NCI-H146 treated with DMSO at 0.1 percent for 48 hours (cell line): ENCODE measurements at regions not wholly inside any gene's neighbourhood (a gene's known extent, or its start where the extent isn't known, plus 50 kb on each side); places are given as distances from the start of the nearest gene placed in this dataset.
"Not testable (repeated sequence)": the region's sequence is repeated elsewhere in the genome, so short reads cannot be mapped to it uniquely, and the experiment has no call there.

Experiments
- DNase-seq: peaks from one replicate; lab custom pipeline; 2025; ENCODE audit not compliant: unreplicated experiment; lab: John Stamatoyannopoulos, UW

- DNase-seq = no peak
Observed at GRCh38 chr22:26804315-26804714, 146.9 kb downstream of the MIAT start.

DNA sequence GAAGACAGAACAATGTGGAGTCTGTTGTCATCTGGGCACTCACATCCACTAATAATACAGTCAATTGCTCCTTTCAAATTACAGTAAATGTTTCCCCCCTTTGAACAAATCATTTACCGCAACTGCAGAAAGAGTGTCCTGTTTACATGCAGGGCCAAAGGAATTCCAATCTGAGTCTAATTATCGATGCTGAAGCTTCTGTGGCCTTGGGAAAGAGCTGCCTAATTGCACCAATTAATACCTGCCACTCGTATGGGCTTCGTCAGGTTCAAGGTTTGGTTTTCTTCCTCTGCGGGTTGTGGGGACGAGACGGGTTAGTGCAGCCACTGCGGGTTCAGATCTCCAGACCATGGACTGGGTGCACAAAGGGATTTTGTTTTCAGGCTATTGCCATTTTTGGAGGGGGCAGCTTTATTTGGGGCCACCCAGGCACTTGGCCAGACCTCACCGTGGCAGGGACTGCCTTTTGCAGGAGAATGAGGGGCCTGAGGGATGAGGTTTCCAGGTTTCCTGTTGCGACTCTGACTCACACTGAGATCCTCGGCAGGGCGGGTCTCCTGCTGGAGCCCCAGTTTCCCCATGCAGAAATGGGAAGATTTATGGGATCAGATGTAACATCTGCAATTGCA lies 147.6 kb downstream of the MIAT start:
- DNase-seq = peak; percentile 7

DNA sequence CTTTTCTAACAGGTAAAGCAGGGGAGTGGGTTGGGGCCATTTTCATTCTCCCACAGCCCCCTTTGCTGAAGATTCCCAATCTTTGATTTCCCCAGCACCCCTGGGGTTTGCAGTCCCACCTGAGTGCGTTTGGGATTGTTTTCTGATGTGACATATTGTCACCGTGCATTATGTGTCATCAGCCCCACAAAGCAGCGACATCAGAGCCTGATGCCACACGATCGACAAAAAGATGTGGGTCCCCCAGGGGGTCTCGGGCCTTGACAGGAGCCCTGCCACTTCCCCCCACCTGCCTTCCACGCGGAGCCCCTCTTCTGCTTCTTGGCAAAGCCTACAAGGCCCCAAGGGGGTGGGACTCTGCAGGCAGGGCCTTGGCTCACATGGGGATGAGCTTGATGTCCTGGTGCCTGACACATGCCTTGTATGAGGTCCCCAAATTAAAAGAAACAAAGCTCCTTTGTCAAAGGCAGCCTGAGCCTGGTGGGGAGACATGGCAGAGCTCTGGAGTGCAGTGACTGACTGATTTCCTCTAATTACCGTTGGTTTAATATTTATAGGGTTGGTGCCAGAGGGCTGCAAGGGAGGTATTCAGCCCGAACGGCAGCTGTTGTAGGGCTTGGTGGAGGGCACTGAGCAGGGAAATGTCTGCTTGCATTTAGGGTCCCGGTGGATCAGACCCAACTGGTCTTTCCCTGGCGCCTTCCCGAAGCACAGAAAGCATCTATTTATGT lies 149.2 kb downstream of the MIAT start:
- no peak for DNase-seq

DNA sequence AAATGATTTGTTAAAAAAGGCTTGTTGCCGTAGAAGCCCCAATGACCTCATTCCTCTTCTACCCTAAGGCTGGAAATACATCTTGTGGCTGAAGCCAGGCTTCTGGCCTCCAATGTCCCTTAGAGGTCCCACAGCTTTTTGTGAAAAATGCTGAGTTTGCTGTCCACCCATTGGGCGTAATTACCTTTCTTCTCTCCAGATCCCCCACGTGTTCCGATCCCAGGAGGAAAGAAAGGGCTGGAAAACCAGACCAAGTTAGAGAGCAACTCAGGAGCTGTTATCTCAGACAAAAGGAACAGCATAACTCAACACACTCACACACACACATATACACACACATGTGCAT lies 154.2 kb downstream of the MIAT start:
- DNase-seq = no peak

DNA sequence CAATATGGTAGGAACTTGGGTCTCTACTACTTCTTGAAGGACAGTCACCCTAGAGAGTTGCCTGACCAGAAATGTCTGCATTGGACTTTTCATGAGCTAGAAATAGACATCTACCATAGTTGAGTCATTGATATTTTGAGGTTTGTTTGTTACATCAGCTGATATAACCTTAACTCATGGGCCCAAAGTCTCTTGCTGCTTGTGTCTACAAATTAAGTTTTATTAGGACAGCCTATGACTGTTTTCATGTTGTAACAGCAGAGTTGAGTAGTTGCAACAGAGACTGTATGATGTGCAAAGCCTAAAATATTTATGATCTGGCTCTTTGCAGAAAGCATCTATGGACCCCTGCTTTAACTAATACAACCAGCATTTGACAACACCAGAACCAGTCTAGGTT lies 155.3 kb downstream of the MIAT start:
- no peak for DNase-seq

DNA sequence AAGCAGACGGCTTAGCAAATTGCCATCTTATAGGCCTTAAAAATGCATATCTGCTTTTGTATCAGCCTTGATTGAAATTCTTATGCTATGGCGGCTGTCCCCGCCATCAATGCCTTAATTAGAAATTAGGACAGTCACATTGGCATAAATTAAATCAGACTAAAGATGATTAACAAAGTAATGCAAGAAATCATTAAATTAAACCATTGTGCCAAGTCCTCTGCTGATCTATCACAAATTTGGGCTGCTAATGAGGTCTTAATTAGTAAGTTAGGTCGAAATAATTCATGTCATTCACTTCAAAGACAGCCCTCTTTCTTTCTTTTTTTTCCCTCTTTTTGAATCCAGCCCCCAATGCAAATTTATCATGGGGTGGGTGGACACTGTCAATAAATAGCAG lies 159.3 kb downstream of the MIAT start:
- no peak for DNase-seq

DNA sequence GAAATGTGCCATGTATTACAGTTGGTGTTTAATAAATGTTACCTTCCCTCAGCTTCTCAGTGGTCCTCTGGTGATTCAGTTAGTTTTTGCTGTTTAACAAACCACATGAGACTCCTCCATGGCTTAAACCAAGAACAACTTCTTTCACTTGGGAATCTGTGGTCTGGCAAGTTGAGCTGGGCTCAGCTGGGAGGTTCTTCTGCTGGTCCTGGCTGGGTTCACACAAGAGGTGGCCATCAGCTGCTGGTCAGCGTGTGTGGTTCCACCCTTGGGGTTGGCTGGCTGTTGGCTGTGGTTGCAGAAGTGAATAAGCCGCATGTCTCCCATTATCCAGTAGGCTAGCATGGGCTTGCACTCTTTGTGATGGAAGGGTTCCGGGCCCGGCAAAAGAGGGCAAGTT lies 160.5 kb downstream of the MIAT start:
- no peak for DNase-seq

DNA sequence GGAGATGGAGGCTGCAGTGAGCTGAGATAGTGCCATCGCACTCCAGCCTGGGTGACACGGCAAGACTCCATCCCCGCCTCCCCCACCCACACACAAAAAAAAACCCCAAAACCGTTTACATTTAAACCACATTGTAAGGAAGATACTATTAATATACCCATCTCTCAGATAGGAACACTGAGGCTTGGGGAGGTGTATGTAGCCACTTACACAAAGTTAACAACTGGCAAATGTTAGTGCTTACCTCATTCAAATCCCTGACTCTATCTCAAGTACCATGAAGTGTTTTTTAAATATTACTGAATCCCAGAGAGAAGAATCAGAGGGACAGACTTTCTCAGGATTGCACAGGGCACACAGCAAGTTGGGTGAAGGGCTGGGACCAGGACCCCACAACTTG lies 164.5 kb downstream of the MIAT start:
- DNase-seq = no peak

- peak; percentile 67 for DNase-seq
Observed at GRCh38 chr22:26822313-26822712, 164.9 kb downstream of the MIAT start.

DNA sequence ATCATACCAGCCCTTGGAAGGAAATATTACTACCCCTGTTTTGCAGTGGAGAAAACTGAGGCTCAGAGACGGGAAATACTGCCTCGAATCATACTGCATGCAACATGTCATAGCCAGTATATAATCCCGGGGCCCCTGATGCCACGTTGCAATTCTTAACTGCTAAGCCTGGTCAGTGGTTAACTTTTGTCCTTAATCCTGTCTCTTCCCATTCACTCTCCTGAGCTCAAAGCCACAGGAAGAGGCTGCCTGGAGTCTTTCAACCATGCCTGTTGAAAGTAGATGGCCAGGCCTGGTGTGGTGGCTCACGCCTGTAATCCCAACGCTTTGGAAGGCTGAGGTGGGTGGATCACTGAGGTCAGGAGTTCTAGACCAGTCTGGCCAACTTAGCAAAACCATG lies 166.6 kb downstream of the MIAT start:
- no peak for DNase-seq

DNA sequence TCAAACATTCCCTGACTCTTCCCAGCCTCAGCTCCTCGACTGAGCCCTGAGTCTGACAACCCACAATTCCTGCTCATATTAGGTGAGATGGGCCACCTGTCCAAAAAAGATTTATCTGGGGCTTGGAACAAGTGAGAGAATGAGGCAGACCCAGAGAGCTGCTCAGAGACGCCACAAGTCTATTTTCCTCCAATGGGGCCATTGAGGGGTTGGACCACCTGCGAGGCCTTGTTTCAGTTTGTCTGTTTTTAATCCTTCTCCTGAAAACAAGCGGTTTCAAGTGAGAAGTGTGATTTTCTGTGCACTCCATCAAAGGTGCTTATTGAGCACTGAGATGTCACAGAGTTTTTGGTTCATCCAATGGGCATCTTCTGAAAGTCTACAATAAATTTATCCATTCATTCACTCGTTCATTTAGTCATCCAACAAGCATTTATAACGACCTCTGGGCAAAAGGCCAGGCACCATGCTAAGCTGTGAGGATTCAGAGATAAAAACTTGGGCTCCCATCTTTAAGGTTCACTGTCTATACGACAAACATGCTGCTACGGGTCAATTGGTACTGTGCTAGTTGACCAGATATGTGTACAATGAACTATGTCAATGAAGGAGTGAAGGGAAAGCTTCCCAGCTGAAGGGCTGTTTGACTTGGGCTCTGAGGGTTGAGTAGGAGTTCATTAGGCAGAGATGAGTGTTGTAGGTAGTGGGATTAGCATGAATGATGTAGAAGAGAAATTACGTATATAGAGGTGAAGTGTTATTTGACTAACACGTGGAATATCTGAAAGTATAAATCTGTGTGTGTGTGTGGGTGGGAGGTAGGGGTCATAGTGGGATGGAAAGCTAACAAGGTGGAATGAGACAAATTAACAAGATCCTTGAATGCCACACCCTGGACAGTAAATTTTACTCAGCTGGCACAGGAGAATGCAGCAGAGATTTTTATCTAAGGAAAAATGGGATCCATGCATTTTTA lies 168.9 kb downstream of the MIAT start:
- DNase-seq = no peak

DNA sequence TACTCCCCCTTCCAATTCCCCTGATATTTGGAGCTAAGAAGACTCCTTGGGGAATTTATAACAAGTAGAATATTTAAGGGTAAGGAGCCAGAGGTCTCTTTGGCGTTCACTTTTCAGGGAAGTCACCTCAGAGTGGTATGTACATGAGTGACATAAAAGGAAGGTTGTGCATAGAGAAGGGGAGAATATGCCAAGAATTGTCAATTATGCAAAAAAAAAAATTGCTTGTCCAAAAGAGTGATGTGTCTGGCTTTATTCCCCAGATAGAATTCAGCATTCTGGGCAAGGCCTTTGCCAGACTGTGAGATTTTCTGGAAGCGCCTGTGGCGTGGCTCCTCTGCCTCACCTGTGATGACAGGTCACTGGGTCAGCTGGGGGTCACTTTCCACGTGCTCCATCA lies 170.2 kb downstream of the MIAT start:
- DNase-seq = no peak

- no peak for DNase-seq
Observed at GRCh38 chr22:26828311-26828710, 170.9 kb downstream of the MIAT start.

DNA sequence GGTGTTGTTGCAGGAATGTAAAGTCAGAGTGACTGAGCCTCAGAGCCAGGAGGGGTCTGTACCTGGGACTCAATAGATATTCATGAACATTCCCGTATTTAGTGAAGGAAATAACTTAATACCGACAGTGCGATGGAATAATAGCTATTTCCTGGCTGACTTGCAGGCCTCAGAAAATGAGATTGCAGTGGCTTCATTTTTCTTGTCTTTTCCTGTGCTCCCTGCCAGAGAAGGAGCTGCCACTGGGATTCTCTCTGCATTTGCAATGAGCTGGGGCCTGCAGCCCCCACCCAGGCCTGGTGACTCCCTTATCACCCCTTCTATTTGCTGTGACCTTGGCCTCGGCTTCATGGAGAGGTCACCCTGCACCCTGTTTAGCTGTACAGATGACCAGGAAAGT lies 173.4 kb downstream of the MIAT start:
- DNase-seq = no peak

DNA sequence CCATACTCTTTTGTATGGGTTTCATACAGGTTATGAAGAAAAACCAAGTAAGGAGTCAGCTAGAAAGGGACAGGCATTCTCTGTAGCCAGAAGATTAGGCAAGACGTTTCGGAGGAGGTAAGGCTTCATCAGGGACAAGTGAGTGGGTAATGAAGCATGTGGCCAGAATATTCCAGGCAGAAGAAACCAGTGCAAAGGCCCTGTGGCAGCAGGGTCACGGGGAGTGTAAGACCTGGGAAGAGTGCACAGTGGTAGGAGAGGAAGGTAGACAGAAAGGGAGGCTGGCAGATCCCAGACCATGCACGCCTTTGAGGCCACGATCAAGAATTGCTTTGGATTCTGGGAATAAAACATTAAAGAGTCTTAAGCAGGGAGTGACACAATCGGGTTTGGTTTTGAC lies 177.6 kb downstream of the MIAT start:
- no peak for DNase-seq

DNA sequence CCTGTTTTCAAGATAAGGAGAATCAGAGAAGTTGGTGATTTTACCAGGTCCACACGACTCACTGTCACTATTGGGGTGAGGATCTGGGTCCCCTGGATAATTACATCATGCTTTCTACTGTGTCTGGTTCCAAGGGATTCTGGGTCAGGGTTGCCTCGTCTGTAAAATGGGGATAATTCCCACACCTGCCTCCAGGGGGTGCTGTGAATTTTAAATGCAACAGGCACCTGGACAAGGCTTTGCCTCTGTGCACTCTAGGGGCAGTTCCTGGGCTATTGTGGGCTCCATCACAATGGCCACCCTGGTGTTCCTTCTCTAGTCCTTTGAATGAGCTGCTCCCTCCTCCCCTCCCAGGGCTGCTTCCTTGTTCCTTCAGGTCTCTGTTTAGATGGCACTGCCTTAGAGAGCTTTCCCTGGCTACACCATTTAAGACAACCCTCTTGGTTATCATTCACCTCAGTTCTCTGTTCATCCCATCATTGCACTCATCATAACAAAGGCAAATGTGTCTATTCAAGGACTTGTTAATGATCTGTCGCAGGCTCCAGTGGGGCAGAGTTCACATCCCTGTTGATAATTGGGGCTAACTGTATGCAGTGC lies 178.6 kb downstream of the MIAT start:
- DNase-seq = peak; percentile 29

DNA sequence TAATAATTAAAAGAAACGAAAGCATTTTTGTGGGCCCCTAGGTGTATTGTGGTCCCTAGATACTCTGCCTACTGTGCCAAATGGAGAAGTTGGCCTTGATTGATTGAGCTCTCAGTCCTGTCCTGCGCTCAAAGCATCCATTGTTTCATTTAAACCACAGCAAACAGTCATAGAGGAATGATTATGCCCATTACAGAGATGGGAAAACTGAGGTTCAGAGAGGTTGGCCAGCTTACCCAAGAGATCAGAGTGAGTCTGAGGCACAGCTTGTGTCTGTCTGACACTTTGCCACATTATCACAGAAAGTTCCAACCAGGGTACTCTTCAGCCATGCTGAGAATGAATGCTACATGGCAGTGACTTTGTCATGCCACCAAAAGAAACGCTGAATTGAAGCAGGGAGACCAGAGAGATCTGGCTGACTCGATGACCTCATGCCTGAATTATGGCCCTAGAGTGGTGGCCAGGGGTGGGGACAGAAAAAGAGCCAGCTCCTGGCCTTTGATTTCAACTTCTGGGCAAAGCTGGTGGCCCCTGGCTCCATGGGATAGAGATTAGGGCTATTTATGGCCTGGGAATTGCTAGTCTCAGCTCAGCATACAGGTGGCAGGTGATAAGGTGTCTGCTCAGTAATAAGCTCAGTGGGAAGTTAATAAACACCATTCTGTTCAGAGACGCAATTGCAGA lies 180.5 kb downstream of the MIAT start:
- peak; percentile 92 for DNase-seq

DNA sequence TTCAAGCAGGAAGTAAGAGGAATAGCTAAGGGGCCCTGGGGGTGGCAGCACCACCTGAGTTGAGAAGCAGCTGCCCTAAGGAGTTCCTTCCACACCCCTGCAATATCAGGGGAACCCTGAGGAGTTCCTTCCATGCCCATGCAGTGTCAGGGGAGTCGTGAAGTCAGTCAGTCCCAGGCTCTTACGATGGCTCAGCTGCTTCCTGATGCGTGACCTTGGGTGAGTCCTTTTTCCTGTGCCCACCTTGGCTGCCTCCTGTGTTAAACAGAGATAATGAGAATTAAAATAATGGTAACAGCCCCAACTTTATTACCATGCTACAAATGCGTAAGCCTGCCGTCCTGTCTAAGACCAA lies 181.1 kb downstream of the MIAT start:
- DNase-seq = no peak

- DNase-seq = no peak
Observed at GRCh38 chr22:26839216-26839615, 181.8 kb downstream of the MIAT start.

- DNase-seq = not testable (repeated sequence)
Observed at GRCh38 chr22:26840770-26841169, 183.4 kb downstream of the MIAT start.

- DNase-seq = peak; percentile 50
Observed at GRCh38 chr22:26842103-26842502, 184.7 kb downstream of the MIAT start.
